ENCODE measurements at regions not wholly inside any gene's neighbourhood (a gene's known extent, or its start where the extent isn't known, plus 50 kb on each side); places are given as distances from the start of the nearest gene placed in this dataset.
"Not testable (repeated sequence)": the region's sequence is repeated elsewhere in the genome, so short reads cannot be mapped to it uniquely, and the experiment has no call there.

DNA sequence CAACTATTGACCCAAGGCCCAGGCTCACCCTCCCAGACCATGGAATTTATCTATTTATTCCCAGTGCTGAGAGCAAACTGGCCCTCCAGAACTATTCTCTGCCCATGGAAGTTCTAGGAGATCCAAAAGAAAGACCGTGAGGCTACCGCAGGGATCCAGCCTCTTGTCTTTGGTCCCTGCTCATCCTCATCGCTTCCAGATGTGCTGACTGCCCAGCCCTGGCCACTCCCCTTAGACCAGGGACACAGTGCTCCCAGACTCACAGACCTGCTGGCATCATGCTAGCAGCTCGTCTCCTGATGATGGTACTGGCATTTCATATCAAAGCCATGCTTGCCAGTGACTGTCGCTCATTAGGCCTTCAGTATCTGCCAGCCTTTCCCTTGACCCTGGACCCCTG lies 405.7 kb upstream of the PPP2R3A start:
- no peak for DNase-seq

DNA sequence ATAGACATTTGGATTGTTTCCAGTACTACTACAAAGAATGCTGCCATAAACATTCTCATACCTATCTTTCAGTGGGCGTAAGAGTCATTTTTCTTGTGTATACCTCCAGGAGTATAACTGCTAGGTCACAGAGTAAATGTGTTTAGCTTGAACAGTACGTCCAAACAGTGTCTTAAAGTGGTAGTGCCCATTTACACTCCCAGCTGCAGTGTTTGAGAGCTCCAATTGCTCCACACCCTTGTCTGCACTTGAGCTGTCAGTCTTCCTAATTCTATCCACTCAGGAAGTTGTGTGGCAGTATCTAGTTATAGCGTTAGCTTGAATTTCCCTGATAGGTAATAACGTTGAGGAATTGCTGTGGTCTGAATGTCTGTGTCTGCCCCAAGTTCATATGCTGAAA lies 404.7 kb upstream of the PPP2R3A start:
- no peak for DNase-seq

DNA sequence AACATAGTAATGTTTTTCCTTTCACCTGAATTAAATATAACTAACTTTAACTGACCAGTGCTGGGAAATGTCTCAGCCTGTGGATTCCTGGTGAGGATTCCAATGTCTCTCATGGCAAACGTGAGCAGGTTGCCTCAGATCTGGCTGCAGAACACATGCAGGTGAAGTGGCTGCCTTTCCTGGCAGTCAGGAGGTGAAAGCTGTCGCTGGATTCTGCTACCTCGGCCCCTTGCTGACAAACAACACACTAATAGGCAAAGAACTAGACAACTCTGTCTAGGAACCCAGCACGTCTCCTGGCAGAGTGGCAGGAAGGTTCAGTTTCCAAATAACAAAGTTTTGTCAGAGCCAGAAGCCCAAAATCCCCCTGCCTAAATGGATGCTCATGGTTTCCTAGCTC lies 400.8 kb upstream of the PPP2R3A start:
- no peak for DNase-seq

DNA sequence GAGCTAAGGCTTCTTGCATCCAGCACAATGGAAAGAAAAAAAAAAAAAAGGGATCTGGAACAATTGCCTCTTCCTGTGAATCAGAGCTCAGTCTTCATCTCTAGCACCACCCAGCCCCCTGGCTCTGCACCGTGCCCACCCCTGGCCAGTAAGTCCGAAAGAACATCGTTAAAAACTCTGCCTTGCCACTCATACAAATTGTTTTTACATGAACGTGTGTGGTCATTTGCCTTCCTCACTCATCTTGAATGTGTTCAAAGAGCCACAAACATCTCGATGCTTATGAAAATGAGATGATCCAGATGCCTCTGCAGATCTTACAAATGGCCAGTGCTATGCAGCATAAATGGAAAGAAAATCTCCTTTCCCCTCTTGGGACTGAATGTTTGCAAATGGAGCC lies 400.0 kb upstream of the PPP2R3A start:
- no peak for DNase-seq

DNA sequence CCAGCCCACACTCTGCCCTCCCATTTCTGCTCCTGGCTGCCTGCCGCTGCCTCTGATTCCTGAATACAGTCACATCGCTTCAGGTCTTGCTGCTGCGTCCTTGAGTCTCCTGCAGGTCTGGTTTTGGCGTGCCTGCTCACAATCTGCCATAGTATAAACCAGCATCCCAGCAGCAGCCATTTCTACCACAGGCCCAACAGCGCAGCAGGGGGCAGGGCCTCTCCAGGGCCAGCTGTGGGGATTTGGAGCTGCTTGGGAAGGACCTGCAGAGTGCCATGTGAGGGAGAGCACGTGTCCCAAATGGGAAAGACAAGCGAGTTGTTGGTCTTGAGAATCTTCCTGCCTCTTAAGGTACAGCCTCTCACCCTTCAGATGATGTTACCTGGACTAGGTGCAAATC lies 398.3 kb upstream of the PPP2R3A start:
- no peak for DNase-seq

DNA sequence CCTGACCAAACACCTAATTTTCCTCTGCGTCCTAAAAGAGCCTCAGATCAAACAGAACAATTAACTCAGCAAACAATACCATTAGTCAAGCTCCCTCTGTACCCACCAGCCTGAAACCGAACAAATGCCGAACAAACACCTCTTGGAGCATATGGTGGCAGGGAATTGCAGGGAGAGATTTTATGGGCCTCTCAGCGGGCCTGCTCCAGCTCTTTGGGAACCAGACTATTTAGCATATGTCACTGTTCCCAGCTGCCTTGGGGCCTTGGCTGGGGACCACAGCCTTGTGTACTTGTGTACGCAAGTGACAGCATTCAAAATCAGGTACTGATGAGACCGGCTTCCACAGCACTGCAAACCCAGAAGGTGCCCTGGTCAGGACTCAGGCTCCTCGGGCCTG lies 388.8 kb upstream of the PPP2R3A start:
- DNase-seq = no peak

DNA sequence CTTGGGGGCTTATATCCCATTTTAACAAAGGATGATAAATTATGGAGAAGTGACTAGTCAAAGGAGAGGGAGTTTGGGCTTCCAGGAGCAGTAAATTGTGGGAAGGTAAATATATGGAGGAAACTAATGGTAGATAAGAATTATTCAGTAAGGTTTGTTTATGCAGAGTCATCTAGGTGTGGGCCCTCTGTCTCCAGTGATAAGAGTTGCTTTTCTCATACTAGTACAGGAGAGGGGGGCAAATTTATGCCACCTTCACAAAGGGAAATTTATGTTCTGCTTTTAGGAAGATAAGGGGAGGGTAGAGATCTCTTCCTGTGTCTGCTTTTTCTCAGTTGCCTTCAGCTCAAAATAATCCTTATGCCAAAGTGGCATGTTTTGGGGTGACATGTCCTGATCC lies 383.7 kb upstream of the PPP2R3A start:
- DNase-seq = no peak

DNA sequence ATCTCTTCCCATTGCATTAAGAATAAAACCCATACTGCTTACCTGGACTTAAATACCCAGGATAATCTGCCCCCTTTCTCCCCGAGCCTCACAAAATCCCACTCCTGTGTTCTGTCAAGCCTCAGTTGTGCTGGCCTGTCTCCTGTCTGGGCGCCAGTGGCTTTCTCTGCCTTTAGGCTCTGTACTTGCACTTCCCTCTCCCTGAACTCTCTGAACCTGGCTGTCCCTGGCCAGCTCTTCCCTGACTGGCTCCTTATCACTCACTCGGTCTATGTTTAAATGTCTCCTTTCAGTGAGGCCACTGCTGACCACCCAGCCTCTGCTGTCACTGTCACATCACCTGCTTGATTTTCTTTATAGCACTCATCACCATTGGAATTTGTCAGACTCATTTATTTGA lies 382.7 kb upstream of the PPP2R3A start:
- no peak for DNase-seq

DNA sequence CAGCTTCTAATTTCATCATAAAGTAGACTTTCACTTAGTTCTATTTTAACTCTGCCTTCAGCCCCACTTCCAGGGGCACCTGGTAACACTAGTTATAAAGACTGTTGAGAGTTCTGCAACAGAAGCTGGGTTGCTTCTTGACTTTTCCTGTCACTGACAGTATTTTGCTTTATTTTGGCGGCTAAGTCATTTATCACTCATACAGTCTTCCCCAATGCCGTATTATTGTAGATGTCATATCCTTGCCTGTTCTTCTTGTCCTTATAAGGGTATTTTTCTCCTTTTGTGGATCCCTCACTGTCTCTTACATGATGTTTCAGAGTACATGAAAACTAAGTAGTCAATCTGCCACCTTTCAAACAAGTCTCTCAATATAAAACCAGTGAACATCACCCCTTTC lies 369.0 kb upstream of the PPP2R3A start:
- DNase-seq = no peak

DNA sequence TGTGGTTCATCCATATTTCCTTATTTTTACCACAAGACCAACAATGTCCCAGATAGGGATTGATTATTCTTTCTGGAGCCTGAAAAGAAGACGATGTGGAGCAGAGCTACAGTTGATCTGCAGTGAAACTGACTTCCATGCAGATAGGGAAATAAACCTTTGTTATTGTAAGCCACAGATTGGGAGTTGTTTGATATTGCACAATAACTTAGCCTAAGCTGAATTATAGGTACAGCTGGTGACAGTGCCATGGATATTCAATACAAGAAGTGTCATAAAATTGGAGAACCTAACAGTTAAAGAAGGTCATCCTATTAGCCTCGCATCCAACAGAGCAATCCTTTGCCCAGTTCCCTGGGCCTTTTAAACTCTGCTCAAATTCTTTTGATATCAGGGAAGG lies 367.7 kb upstream of the PPP2R3A start:
- no peak for DNase-seq

DNA sequence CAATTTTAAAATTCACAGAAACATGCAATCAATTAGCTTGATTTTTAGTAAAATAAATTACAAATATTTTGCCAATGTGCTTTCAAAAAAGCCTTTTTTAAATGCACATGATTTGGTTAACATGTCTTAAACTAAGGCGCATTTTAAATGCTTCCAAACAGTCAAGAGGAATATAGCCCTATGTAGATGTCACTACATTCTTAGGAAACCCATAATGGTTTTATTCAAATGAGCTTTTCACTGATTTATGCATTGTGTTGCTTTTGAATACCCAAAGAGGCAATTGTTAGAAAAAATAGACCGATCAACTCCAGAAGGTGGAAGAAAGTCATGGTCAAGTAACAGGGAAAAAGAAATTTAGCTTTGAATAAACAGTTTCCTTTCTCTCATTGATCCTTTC lies 366.9 kb upstream of the PPP2R3A start:
- no peak for DNase-seq

DNA sequence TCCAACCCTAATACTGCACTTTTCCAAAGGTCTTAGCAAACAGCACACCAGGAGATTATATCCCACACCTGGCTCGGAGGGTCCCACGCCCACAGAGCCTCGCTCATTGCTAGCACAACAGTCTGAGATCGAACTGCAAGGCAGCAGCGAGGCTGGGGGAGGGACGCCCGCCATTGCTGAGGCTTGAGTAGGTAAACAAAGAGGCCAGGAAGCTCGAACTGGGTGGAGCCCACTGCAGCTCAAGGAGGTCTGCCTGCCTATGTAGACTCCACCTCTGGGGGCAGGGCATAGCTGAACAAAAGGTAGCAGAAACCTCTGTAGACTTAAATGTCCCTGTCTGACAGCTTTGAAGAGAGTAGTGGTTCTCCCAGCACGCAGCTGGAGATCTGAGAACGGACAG lies 361.0 kb upstream of the PPP2R3A start:
- not testable (repeated sequence) for DNase-seq

DNA sequence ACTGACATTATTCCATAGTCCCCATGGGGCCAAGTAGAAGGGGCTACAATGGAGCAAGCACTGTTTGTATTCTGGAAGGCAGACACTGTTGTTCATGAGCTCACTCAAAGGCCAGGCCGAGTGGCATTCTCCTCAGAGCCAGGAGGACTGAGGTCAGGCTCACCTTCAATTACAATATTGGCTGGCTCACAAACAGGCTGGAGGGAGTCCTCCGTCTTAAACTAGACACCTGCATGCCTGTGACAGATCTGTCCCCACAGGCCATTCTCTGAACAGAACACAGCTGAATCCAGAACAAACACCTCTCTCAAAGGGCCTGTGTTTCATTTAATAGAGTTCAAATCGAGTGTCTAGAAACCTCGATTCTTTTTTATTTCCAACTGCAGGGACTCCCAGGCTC lies 347.4 kb upstream of the PPP2R3A start:
- no peak for DNase-seq

DNA sequence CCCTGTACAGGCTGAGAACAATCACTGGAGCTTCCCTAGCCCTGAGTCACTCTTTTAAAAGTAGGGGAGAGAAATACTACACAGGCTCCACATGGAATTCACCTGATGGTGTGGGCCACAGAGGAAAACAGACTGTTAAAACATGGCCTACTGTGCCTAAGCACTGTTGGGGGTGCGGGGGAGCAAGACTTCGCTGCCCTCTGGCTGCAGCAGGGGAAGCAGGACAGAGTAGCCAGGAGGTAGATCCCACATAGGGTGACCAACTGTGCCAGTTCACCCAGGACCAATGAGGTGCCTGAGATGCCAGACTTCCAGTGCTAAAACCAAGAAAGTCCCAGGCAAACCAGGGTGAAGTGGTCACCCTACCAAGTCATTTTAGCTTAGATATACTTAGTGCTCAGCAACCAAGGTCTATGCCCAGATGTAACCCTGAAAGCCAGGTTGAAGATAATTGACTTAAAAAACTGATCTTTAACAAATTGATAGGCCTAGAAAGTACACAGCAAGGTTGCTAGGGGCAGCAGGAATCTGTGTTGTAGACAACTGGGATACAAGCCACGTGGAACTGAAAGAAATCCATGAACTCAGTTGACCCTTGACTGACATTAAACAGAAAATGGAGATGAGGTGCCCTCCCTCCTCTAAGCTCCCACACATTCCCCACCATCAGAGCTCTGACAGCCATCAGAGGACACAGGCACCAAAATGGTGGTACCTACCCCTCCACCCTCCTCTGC lies 344.2 kb upstream of the PPP2R3A start:
- DNase-seq = no peak

DNA sequence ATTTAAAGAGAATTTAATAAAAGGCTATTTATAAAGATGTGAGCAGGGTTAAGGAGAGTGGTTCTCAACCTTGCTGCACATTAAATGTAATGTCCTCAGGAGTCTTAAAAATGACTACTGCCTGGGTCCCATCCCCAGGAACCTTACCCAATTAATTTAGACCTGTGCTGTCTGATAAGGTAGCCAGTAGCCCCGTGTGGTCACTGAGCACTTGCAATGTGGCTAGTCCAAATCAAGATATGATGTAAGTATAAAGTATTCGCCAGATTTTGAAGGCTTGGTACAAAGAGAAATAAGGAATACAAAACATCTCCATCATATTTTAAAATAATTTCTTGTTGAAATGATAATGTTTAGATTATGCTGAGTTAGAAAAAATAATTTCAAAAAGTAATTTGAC lies 343.3 kb upstream of the PPP2R3A start:
- DNase-seq = no peak

DNA sequence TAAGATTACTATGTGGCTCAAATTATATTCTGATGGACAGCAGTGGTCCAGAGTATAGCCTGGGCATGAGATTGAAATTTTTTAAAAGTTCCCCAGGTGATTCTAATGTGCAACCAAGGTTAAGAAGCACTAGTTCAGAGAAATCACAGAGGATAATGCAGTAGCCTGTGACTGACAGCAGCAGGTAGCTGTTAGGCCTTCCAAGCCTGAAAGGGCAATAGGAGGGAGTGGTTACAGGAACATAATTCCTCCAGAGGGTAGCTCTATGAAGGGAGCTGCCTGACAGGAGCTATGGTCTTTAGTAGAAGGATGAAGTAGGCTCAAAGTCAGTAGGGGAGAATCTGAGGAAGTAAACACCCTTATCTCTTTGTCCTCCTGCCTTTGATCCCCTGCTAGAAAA lies 342.9 kb upstream of the PPP2R3A start:
- DNase-seq = no peak

DNA sequence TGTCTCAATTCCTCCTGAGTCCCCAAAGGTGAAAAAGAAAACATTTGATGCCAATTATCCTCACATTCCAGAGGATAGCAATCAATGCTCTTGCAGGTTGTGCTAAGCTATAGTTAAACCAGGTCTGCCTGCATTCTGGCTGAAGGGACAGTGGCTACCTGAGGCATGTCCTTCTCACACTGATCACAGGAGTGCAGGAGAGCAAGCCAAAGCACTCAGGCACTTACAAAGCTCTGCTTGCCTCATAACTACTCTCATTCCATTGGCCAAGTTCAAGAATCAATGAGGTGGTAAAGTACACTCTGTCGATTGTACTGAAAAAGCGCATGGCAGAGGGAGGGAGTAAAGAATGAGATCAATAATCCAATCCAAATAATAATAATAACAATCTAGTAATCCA lies 342.0 kb upstream of the PPP2R3A start:
- no peak for DNase-seq

DNA sequence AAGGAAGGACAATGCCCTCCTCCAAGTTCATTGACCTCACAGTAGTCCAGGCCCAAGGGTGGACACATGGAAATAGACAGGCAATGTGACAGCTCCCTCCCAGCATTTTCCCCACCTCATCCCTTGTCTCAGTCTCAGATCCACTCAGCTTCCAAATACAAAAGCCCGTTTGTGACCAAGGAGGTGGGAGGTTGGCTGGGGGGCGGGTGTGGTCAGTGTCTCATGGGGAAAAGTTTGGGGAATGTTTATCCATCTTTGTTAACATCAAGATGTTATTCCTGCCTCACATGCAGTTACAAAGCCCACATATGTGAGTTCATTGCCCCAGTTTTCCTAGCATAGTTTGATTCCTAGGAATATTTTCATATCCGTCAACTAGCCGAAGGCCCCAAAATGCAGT lies 338.5 kb upstream of the PPP2R3A start:
- DNase-seq = no peak

DNA sequence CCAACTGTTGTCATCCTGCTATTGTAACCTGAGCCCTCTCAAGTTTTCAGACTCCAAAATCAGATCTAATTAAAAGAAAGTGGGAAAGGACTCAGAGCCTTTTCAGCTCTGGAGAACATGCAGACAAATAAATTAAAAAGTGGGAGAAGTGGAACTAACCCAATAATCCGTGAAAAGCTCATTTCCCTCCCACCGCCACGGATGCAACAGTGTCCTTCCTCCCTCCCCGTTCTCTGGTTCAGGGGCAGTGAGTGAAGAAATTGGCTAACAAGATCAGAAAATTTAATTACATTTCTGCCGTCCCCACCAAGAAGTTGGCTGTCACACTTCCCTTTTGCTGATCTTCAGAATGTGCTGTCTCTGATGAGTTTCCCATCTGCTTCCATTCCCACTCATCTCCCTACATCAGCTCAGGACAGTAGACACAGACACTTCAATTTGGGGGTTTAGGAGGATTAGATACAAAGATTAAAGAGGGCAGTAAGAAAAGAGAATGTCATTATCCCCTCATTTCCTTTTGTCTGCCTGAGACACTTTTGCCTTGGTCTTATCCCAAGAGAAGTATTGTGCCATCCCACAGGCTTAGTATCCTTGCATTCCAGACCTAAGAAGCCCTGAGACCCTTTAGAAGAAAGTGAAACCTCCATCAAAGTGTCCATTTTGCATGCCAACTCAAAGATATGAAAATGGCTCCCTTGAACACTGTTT lies 335.7 kb upstream of the PPP2R3A start:
- DNase-seq = no peak

DNA sequence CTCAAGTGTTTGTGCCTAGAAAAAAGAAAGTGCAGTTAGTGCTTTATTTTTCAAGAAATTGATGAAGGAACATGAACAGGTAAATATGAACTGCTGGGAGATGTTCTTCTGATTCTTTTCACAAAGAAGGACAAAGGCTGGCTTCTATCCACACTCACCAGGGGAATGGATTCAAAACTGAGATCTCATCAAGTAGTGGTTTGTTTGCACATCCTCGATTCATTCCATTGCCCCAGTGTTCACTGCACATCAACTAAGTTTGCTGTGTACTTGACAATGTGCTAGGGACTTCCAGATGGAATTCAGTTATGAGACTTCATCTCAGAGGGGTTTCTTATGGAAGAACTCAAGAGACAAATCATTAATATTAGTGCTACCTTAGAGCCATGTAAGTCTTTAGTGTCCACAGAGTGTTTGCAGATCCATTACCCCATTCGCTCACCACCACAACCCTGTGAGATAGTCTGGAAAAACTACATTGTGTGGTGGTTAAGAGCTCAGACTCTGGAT lies 332.9 kb upstream of the PPP2R3A start:
- no peak for DNase-seq

DNA sequence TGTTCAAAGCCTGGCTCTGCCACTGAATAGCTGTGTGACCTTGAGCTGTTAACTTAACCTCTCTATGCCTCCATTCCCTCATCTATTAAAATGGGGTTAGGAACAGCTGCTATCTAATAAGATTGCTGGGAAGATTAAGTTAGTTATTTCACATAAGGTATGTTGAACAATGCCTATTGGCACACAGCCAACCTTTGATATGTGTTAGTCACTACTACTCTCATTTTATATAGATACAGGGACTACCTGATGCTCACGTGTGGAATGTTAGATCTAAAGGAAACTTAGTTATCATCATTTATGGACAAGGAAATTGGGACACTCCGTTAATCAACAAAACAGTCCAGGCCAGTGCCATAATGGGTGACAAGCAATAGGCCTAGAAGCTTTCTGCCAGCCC lies 332.4 kb upstream of the PPP2R3A start:
- no peak for DNase-seq

DNA sequence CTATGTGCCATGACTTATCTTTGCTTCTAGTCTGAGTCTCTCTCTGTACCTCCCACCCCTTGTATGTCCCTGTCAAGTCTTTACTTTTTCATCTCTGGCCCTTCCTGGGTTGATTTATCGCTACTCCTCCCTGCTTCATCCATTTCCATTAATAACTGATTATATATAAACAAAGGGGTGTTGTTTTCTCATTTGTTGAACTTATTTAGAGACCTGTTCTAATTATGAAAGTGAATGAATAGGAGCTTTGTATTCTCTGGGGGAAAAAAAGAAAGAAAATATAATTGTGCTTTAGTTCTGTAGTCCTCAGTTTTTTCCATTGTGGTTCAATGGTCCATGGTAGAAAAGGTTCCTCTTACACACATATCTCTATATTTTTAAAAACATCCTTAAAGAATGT lies 328.9 kb upstream of the PPP2R3A start:
- DNase-seq = no peak

DNA sequence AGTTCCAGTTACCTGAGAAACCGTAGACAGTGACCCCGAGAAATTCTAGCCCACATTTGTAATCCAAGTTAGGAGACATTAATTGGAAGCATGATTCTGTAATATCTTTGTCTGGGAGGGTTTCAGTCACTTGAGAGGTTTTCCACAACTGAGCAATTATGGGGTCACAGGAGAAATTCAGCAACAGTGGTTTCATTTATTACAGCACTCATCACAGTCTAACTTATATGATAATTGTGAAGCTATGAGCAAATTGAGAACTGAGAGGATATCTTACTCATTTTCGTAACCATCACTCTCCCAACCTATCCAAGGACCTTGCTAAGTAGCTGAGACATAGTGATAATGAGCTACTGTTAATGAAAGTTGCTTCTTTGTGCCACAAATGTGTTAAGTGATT lies 328.5 kb upstream of the PPP2R3A start:
- DNase-seq = no peak

DNA sequence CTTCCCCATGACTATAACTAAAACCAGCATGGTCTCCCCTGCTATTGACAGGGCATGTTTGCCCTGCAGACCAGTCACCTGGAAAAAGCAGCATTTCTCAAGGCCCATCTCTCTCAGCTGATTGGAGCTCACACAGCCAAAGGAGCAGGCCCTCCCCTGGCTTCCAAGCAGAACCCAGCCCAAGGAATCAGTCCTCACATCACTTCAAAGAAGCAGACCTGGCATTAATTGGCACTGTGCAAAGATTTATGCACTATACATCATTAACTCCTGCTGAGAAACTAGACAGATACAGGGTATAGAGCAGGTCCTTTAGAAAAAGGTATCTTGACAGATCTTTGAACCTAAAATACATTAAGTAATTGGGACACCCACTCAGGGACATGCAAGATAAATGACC lies 323.8 kb upstream of the PPP2R3A start:
- DNase-seq = no peak

DNA sequence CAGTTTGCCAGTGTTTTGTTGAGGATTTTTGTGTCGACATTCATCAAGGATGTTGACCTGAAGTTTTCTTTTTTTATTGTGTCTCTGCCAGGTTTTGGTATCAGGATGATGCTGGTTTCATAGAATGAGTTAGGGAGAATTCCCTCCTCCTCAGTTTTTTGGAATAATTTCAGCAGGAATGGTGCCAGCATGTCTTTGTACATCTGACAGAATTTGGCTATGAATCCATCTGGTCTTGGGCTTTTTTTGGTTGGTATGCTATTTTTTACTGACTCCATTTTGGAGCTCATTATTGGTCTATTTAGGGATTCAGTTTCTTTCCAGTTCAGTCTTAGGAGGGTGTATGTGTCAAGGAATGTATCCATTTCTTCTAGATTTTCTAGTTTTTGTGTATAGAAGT lies 320.0 kb upstream of the PPP2R3A start:
- DNase-seq = no peak
